ENCODE measurements at regions not wholly inside any gene's neighbourhood (a gene's known extent, or its start where the extent isn't known, plus 50 kb on each side); places are given as distances from the start of the nearest gene placed in this dataset.

GRCh38 chr12:90026516-90026915 lies 317.9 kb upstream of the ATP2B1 start:
- H3K27me3 ChIP-seq (ENCODE audit: control insufficient read depth, insufficient read depth), result no peaks in the 10 kb centered on the region
- intact Hi-C loops (cut with DNase I), result no loop called here
- 95% methylated on average over 9 of the region's 9 CpGs for WGBS
- no peaks in the 10 kb centered on the region for H3K4me1 ChIP-seq (ENCODE audit: control insufficient read depth, insufficient read depth, low read length)
- H3K4me3 ChIP-seq (ENCODE audit: low read length), result no peak overlapping the region
- ATAC-seq (no peak), DNase-seq (no peak)
- H3K9me3 ChIP-seq (ENCODE audit: control insufficient read depth, low read length), result no peaks in the 10 kb centered on the region
- H3K27ac ChIP-seq (ENCODE audit: low read length), result no peak overlapping the region

- Histone ChIP-seq H3K27ac (ENCODE audit: low read length) (no peak overlapping the region), H3K27me3 (ENCODE audit: control insufficient read depth, insufficient read depth) (no peaks in the 10 kb centered on the region), H3K4me1 (ENCODE audit: control insufficient read depth, insufficient read depth, low read length) (no peaks in the 10 kb centered on the region), H3K4me3 (ENCODE audit: low read length) (no peak overlapping the region), H3K9me3 (ENCODE audit: control insufficient read depth, low read length) (no peaks in the 10 kb centered on the region)
- 79% methylated on average over 6 of the region's 6 CpGs for whole genome bisulfite sequencing
- intact Hi-C loops (cut with DNase I), result no loop called here
- DNase-seq (no peak), ATAC-seq (no peak)
Measured at GRCh38 chr12:90024262-90024661, 315.6 kb upstream of the ATP2B1 start.

GRCh38 chr12:90023207-90023900 lies 314.7 kb upstream of the ATP2B1 start:
- Histone ChIP-seq H3K27ac (ENCODE audit: low read length) (no peak overlapping the region), H3K9me3 (ENCODE audit: control insufficient read depth, low read length) (no peaks in the 10 kb centered on the region), H3K27me3 (ENCODE audit: control insufficient read depth, insufficient read depth) (no peaks in the 10 kb centered on the region), H3K4me3 (ENCODE audit: low read length) (no peak overlapping the region), H3K4me1 (ENCODE audit: control insufficient read depth, insufficient read depth, low read length) (no peaks in the 10 kb centered on the region)
- intact Hi-C loops (cut with DNase I), result no loop called here
- no peak for ATAC-seq
- DNase-seq, result no peak
- 98% methylated on average over 1 of the region's 1 CpG for WGBS

GRCh38 chr12:90021795-90022440 lies 313.3 kb upstream of the ATP2B1 start:
- Histone ChIP-seq H3K4me1 (ENCODE audit: control insufficient read depth, insufficient read depth, low read length) (no peaks in the 10 kb centered on the region), H3K27ac (ENCODE audit: low read length) (no peak overlapping the region), H3K9me3 (ENCODE audit: control insufficient read depth, low read length) (no peaks in the 10 kb centered on the region), H3K27me3 (ENCODE audit: control insufficient read depth, insufficient read depth) (no peaks in the 10 kb centered on the region), H3K4me3 (ENCODE audit: low read length) (no peak overlapping the region)
- intact Hi-C loops (cut with DNase I), result no loop called here
- WGBS, result 93% methylated on average over 2 of the region's 2 CpGs
- ATAC-seq (no peak), DNase-seq (no peak)

- H3K27ac ChIP-seq (ENCODE audit: low read length), result no peak overlapping the region
- no peaks in the 10 kb centered on the region for H3K4me1 ChIP-seq (ENCODE audit: control insufficient read depth, insufficient read depth, low read length)
- WGBS, result 82% methylated on average over 6 of the region's 6 CpGs
- no peaks in the 10 kb centered on the region for H3K9me3 ChIP-seq (ENCODE audit: control insufficient read depth, low read length)
- ATAC-seq (no peak), DNase-seq (no peak)
- H3K4me3 ChIP-seq (ENCODE audit: low read length), result no peak overlapping the region
- H3K27me3 ChIP-seq (ENCODE audit: control insufficient read depth, insufficient read depth), result no peaks in the 10 kb centered on the region
- intact Hi-C loops (cut with DNase I), result no loop called here
Measured at GRCh38 chr12:90020881-90021280, 312.2 kb upstream of the ATP2B1 start.

- intact Hi-C loops (cut with DNase I), result no loop called here
- no peak overlapping the region for H3K4me3 ChIP-seq (ENCODE audit: low read length)
- no peaks in the 10 kb centered on the region for H3K27me3 ChIP-seq (ENCODE audit: control insufficient read depth, insufficient read depth)
- no peak for DNase-seq
- no peak for ATAC-seq
- WGBS, result 85% methylated on average over 2 of the region's 2 CpGs
- H3K4me1 ChIP-seq (ENCODE audit: control insufficient read depth, insufficient read depth, low read length), result no peaks in the 10 kb centered on the region
- H3K27ac ChIP-seq (ENCODE audit: low read length), result no peak overlapping the region
- H3K9me3 ChIP-seq (ENCODE audit: control insufficient read depth, low read length), result no peaks in the 10 kb centered on the region
Measured at GRCh38 chr12:90020436-90020835, 311.8 kb upstream of the ATP2B1 start.

- Histone ChIP-seq H3K27ac (ENCODE audit: low read length) (no peak overlapping the region), H3K27me3 (ENCODE audit: control insufficient read depth, insufficient read depth) (no peaks in the 10 kb centered on the region), H3K4me3 (ENCODE audit: low read length) (no peak overlapping the region), H3K9me3 (ENCODE audit: control insufficient read depth, low read length) (no peaks in the 10 kb centered on the region), H3K4me1 (ENCODE audit: control insufficient read depth, insufficient read depth, low read length) (no peaks in the 10 kb centered on the region)
- WGBS, result 91% methylated on average over 1 of the region's 1 CpG
- DNase-seq (no peak), ATAC-seq (no peak)
- intact Hi-C loops (cut with DNase I), result no loop called here
Measured at GRCh38 chr12:90020014-90020413, 311.4 kb upstream of the ATP2B1 start.

GRCh38 chr12:90017316-90017715 lies 308.7 kb upstream of the ATP2B1 start:
- no peak for DNase-seq
- Histone ChIP-seq H3K4me1 (ENCODE audit: control insufficient read depth, insufficient read depth, low read length) (no peaks in the 10 kb centered on the region), H3K9me3 (ENCODE audit: control insufficient read depth, low read length) (no peaks in the 10 kb centered on the region), H3K27me3 (ENCODE audit: control insufficient read depth, insufficient read depth) (no peaks in the 10 kb centered on the region), H3K27ac (ENCODE audit: low read length) (no peak overlapping the region), H3K4me3 (ENCODE audit: low read length) (no peak overlapping the region)
- ATAC-seq, result no peak
- WGBS, result 75% methylated on average over 2 of the region's 2 CpGs
- intact Hi-C loops (cut with DNase I), result no loop called here

GRCh38 chr12:90015228-90015627 lies 306.6 kb upstream of the ATP2B1 start:
- H3K27me3 ChIP-seq (ENCODE audit: control insufficient read depth, insufficient read depth), result no peaks in the 10 kb centered on the region
- no peak overlapping the region for H3K27ac ChIP-seq (ENCODE audit: low read length)
- no peak for DNase-seq
- H3K4me3 ChIP-seq (ENCODE audit: low read length), result no peak overlapping the region
- intact Hi-C loops (cut with DNase I), result no loop called here
- WGBS, result 48% methylated on average over 1 of the region's 1 CpG
- ATAC-seq, result no peak
- H3K9me3 ChIP-seq (ENCODE audit: control insufficient read depth, low read length), result no peaks in the 10 kb centered on the region
- no peaks in the 10 kb centered on the region for H3K4me1 ChIP-seq (ENCODE audit: control insufficient read depth, insufficient read depth, low read length)

GRCh38 chr12:90013409-90013808 lies 304.8 kb upstream of the ATP2B1 start:
- H3K4me3 ChIP-seq (ENCODE audit: low read length), result no peak overlapping the region
- no peaks in the 10 kb centered on the region for H3K9me3 ChIP-seq (ENCODE audit: control insufficient read depth, low read length)
- H3K27me3 ChIP-seq (ENCODE audit: control insufficient read depth, insufficient read depth), result no peaks in the 10 kb centered on the region
- ATAC-seq, result peak; percentile 31 to 57
- intact Hi-C loops (cut with DNase I), result no loop called here
- H3K27ac ChIP-seq (ENCODE audit: low read length), result no peak overlapping the region
- no peak for DNase-seq
- H3K4me1 ChIP-seq (ENCODE audit: control insufficient read depth, insufficient read depth, low read length), result no peaks in the 10 kb centered on the region

- 96% methylated on average over 3 of the region's 3 CpGs for WGBS
Measured at GRCh38 chr12:90010089-90010488, 301.5 kb upstream of the ATP2B1 start.

GRCh38 chr12:90008277-90008676 lies 299.6 kb upstream of the ATP2B1 start:
- ATAC-seq (no peak), DNase-seq (no peak)
- Histone ChIP-seq H3K27me3 (ENCODE audit: control insufficient read depth, insufficient read depth) (no peaks in the 10 kb centered on the region), H3K27ac (ENCODE audit: low read length) (no peak overlapping the region), H3K4me3 (ENCODE audit: low read length) (no peak overlapping the region), H3K4me1 (ENCODE audit: control insufficient read depth, insufficient read depth, low read length) (no peaks in the 10 kb centered on the region), H3K9me3 (ENCODE audit: control insufficient read depth, low read length) (no peaks in the 10 kb centered on the region)
- 72% methylated on average over 3 of the region's 3 CpGs for WGBS
- intact Hi-C loops (cut with DNase I), result no loop called here

More at GRCh38 chr12:90010089-90010488, 301.5 kb upstream of the ATP2B1 start:
- DNase-seq, result no peak
- H3K27ac ChIP-seq (ENCODE audit: low read length), result no peak overlapping the region
- intact Hi-C loops (cut with DNase I), result no loop called here
- no peak overlapping the region for H3K4me3 ChIP-seq (ENCODE audit: low read length)
- no peaks in the 10 kb centered on the region for H3K9me3 ChIP-seq (ENCODE audit: control insufficient read depth, low read length)
- no peaks in the 10 kb centered on the region for H3K27me3 ChIP-seq (ENCODE audit: control insufficient read depth, insufficient read depth)
- ATAC-seq, result no peak
- no peaks in the 10 kb centered on the region for H3K4me1 ChIP-seq (ENCODE audit: control insufficient read depth, insufficient read depth, low read length)
